KBM-7 (cell line): ENCODE measurements at regions not wholly inside any gene's neighbourhood (a gene's known extent, or its start where the extent isn't known, plus 50 kb on each side); places are given as distances from the start of the nearest gene placed in this dataset.
"Not testable (repeated sequence)": the region's sequence is repeated elsewhere in the genome, so short reads cannot be mapped to it uniquely, and the experiment has no call there.

ENCODE experiments used
- DNase-seq: peaks from one replicate; pipeline ENCODE4 v3.0.0-alpha.2; 2015
- in situ Hi-C: fragments of 300-500 bp; cut with MboI; formaldehyde crosslinking; loops from 2 replicates; pipeline ENCODE4 v1.14.3; 2020; ENCODE audit warnings: low sequenced_read_pairs, low pct_unique_long_range_greater_than_20kb, mixed read lengths

DNA sequence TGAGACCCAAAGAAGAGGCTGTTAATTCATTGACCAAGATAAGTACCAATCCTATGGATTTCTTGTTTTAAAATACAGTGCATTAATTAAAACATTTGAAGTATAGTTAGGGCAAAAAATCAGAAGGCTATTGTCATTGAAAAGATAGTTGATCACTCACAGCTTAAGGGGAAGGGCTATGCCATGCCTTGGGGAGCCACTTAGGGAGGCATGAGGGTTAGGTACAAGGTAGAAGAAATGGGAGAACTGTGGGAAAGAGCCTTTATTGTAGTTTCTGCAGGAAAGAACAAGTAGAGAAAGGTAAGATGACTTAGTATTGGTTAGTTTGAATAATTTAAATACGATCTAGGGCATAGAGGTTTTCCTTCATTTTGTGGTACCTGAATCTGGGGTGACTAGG, 1285.5 kb upstream of the TMEFF2 start:
- in situ Hi-C loops, result no loop called here
- no peak for DNase-seq

DNA sequence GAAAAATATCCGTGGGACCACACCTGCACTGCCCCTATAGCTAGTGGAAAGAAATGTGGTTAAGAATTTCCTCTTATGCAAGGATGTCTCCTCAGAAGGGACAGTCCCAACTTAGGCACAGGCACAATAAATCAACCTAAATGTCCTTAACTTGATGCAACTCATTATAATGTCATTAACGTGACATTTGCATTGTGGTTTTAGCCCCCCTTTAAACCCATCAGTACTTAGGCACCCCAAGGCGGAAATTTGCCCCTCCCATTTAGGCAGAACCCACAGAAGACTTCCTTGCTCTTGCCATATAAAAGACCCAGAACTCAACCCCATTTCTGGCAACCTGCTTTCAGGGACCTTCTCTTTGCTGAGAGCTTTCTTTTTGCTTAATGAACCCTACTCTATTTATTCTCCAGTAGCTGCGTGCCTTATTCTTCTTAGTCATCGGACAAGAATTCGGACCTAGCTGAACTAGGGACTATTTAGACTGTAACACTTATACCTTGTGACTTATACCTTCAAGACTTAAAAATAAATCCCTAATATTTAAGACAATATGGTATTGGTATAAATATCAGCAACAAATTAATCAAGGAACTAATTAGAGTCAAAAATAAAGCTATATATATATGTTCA, 1281.6 kb upstream of the TMEFF2 start:
- DNase-seq, result no peak
- in situ Hi-C loops, result no loop called here

DNA sequence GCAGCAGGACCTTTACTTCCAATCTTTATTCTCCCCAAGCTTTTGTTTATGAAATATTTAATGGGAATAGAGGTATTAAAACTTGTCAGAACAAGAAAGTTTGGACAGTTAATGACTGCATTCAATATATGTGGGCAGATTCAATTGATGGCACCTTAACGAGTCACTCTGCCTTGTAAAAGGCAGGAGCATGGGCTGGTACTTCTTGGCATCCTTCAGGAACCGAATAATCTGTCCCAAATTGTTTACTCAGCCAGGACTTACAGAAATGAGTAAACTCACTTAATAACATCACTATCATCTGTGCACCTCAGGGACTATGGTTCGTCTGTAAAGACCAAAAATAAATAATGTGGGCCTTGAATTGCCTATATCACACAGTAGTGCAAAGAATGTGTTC, 1280.3 kb upstream of the TMEFF2 start:
- no peak for DNase-seq
- in situ Hi-C loops, result no loop called here

DNA sequence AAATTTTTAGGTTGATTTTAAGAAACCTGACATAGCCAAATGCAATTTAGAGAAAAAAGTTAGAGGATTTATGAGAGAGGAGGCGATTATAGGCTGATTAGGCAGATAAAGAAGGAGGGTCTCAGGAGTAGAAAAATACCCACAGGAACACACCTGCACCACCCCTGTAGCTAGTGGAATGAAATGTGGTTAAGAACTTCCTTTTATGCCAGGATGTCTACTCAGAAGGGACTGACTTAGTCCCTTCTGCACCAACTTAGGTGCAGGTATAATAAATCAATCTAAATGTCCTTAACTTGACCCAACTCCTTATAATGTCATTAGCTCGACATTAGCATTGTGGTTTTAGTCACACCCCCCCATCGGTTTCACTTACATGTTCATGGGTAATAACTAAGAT, 1274.5 kb upstream of the TMEFF2 start:
- in situ Hi-C loops, result no loop called here
- no peak for DNase-seq

DNA sequence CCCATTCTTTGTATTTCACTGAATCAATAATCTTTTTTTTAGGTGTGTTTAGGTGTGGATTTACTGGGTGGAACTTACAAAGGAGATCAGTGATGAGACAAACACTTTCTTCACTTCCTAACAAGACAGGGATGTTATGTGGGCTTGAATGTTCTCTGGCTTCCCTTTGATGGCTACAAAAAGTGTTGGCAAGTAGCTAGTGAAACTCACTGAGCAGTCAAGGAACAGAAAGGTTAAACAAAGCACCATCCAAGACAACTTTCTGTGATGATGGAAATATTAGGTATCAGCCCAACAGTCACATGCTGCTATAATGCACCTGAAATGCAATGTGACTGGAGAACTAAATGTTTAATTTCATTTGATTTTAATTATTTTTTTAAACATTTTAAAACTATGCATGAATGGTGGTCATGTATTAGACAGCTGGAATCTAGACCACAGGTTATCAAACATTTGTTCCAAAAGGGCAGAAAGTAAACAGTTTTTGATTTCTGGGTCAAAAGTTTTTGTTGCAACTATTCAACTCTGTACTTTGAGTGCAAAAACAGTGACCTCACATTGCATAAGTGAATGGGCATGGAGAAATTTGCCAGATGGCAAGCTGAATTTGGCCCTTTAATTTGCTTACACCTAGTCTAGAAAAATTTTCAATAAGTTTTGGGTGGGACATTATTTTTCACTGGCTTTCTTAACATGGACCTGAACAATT, 1272.7 kb upstream of the TMEFF2 start:
- in situ Hi-C loops, result no loop called here
- DNase-seq, result no peak

DNA sequence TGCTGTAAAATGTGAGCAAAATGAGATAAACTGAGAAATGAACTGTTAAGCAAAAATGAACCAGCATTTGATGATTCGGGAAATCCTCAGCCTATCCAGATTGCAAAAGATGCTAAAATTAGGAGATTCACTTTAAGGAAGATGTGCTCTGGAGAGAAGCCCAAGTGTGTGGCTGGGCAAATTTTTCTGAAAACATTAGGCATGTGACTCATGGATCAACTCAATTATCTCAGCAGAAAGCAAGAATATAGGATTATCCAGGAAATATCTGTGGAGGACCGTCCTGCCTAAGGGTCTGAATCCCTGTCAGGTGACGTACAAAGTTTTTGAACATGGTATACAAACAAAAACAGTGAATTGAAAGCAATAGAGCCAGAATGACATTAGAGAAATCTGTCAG, 1268.3 kb upstream of the TMEFF2 start:
- in situ Hi-C loops, result no loop called here
- no peak for DNase-seq

DNA sequence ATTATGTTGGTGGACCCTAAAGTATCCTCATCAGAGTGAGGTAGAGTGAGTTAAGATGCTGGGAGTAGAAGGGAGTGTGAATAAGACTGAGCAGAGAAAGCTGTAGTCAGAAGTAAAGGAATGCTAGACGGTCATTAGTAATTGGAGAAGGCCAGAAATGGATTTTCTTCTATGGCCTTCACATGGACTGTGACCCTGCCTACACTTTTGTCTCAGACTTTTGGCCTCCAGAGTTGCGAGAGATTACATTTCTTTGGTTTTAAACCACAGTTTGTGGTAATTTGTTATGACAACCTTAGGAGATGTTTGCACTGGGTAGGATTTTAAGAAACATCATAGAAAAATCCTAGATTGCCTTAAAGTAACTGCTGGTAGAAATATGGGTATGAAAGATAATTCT, 1267.7 kb upstream of the TMEFF2 start:
- DNase-seq, result no peak
- in situ Hi-C loops, result no loop called here

DNA sequence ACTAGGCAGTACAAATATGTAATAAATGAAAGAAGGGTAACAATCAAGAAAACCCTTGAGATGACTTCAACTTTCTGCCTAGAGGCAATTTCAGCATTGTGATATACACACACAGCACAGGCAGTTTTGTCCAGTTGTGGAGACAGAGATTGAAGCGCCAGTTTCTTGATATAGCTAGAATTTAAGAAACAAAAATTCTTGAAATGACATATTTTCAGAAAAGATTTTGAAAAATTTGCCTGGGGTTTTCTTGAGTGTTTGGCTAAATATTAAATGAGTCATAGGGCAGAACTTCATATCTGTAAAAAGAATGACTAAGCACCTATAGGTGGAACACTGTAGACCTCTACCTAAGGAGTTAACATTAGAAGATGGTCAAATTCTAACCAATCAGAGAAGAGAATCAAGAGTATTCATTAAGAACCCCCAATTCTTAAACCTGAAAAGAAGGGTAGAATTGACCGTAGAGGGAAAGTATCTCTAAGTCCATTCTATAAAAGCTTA, 1266.8 kb upstream of the TMEFF2 start:
- no peak for DNase-seq
- in situ Hi-C loops, result no loop called here

DNA sequence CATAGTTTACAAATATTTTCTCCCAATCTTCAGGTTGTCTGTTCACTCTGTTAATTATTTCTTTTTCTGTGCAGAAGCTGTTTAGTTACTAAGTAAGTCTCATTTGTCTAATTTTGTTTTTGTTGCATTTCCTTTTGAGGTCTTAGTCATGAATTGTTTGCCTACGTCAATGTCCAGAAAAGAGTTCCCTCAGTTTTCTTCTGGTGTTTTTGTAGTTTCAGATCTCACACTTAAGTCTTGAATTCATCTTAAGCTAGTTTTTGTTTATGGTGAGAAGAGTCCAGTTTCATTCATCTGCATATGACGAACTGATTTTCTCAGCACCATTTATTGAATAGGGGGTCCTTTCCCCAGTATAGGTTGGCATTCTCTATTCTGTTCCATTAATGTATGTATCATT, 1252.2 kb upstream of the TMEFF2 start:
- in situ Hi-C loops, result no loop called here
- no peak for DNase-seq

DNA sequence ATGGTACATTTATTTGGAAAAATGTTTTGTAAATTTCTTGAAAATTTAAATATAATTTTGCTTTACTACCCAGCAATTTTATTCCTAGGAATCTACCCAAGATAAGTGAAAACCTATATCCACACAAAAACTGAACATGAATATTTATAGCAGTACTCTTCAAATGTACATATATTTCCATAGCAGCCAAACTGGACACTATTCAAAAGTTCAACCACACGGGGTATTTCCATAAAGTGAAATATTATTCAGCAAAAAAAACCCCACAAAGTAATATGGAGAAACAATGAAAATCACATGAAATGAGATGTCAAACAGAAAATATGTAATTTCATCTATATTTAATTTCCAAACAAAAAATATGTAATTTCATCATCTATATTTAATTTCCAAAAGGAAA, 1247.6 kb upstream of the TMEFF2 start:
- DNase-seq, result no peak
- in situ Hi-C loops, result no loop called here

DNA sequence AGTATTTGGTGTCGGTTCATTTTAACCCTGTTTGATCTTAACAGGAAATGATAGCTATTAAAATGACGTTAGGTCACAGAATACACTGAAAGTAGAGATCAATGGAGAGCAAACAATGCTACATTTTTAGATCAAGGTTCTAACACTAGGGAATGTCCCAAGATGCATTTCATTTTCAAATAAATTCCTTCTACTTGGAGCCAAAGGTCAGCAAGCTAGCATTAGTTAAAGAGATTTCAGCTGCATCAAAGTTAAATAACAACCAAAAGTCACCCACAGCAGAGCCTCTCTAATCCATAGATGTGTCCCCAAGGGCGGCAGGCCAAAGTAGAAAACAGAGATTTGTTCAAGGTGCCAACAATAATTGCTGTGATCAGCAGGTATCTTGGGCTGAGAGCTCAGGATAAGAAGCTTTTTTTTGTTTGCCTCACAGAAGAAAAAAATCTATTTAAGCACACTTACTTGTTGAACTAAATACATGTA, 1233.6 kb upstream of the TMEFF2 start:
- DNase-seq, result no peak
- in situ Hi-C loops, result no loop called here

DNA sequence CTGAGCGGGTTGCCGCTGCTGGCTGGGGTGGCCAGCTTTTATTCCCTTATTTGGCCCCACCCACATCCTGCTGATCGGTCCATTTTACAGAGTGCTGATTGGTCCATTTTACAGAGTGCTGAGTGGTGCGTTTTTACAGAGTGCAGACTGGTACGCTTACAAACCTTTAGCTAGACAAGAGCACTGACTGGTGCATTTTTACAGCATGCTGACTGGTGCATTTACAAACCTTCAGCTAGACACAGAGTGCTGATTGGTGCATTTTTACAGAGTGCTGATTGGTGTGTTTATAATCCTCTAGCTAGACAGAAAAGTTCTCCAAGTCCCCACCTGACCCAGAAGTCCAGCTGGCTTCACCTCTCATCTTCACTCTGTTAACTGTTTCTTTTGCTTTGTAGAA, 1217.6 kb upstream of the TMEFF2 start:
- in situ Hi-C loops, DNase-seq: not testable (repeated sequence)

DNA sequence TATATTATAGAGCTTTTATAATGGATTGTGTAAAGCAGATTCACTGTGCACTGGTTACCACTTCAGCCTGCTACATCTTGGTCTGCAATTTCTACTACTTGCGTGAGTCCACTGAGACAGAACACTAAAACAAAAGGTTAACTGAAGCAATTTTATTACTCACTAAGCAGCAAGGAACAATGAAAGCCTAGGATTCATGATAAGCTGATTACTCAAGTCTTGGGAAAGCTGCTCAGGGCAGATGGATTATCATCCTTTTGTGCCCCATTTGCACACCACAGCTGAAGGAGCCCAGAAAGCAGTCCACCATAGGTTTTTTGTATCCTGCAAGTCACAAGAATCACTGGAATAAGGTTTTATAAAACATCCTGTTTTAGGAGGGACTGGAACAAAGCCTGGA, 1215.2 kb upstream of the TMEFF2 start:
- no peak for DNase-seq
- in situ Hi-C loops, result no loop called here

DNA sequence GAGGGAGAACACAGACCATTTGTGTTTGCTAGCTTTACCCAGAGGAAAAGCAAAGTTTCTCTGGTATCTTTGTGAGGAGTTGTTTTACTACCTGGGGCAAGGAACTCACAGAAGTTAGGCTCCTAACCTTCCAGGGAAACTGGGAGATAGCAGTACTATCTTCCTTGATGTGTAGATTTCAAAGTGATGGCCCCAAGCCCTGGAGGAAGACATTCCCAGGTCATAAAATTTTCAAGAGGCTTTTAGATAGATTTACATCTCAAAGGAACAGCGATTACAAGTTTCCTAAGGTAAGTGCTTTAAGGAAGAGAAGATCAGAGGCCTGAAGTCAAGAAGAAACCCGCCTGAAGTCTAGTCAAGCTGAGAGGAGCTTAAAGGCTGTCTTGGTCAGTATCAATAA, 1187.8 kb upstream of the TMEFF2 start:
- in situ Hi-C loops, result no loop called here
- no peak for DNase-seq

DNA sequence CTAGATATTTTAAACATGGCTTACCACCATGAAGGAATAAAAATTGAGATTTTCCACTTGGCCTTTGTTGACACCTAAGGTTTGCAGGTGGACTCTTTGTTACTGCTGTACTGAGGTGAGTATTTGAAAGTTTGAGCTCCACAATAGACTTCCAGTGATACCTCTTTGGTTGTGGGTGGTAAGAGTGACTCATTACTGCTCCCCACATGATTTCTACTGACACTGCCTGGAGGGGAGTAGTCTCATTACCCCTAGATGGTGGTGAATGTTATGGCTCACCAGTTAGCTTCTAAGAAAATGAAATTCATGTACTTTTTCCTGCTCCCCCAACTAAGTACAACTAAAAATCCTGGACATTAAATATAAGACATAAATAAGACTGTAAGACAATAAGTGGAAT, 1183.1 kb upstream of the TMEFF2 start:
- no peak for DNase-seq
- in situ Hi-C loops, result no loop called here

DNA sequence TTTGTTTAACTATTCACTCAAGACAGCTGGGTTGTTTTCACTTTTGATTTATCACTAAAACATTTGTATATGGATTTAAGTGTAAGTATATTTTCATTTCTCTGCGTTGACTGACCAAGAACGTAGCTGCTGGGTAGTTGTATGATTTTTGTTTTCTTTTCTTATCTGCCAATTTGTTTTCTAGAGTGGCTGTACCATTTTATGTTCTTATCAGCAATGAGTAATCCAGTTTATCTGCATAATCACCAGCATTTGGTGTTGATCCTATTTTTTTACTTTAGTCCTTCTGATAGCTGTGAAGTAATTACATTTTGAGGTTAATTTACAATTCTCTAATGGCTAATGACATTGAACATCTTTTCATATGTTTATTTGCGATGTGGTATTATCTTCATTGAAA, 1178.4 kb upstream of the TMEFF2 start:
- in situ Hi-C loops, result no loop called here
- DNase-seq, result no peak

DNA sequence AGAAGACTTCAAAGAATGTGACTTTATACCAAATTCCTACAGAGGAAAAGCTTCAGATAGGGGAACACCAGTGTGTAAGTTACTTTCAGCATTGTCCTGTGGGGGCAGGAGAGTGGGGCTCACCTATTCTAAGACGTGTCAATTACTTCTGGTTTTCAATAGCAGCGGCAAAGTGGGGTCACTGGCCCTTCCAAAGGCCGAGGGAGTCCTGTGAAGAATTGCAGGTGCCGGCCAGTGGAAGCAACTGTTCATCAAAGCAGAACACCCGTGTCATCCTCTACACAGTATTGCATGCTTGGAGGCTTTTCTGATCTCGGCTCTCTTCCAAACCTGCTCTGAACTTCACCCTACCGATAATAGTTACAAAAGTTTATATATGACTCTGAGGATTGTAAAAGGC, 1176.5 kb upstream of the TMEFF2 start:
- in situ Hi-C loops, result no loop called here

DNA sequence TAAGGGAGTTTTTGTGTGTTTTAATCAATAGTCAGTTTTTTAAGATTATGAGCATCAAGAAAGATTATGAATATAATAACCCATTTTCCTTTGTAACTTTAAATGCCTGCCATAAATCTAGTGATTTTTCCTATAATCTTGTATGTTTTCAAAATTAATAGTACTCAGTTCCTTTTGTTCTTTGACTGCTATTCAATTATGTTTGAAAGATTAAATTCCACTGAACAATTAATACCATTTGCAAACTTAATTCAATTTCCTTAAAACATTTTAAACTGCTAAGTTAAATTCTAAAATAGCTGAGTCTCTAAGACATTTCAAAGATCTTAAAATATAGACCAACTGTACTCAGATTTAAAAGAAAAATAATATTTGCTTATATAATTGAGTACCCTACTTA, 1173.9 kb upstream of the TMEFF2 start:
- in situ Hi-C loops, result no loop called here
- no peak for DNase-seq

More for the DNA sequence above, 1176.5 kb upstream of the TMEFF2 start:
- no peak for DNase-seq

DNA sequence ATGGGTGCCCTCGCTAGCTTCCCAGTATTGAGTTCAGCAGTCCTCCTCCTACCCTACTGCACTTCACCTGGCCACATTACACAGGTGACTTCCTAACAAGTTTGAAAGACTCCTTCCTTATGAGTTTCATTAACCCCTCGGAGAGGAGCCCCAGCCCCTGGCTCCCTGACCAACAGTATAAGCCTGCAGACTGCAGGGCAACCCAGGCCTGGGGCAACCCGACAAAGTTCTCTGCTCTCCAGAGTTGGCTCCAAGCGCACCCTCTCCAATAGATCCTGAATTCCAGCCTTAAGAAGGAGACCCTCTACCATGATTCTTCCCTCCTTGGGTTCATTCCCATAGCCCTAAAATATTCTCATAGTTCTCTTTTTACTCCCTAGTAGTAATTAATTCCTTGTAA, 1162.8 kb upstream of the TMEFF2 start:
- in situ Hi-C loops, result no loop called here
- DNase-seq, result no peak

DNA sequence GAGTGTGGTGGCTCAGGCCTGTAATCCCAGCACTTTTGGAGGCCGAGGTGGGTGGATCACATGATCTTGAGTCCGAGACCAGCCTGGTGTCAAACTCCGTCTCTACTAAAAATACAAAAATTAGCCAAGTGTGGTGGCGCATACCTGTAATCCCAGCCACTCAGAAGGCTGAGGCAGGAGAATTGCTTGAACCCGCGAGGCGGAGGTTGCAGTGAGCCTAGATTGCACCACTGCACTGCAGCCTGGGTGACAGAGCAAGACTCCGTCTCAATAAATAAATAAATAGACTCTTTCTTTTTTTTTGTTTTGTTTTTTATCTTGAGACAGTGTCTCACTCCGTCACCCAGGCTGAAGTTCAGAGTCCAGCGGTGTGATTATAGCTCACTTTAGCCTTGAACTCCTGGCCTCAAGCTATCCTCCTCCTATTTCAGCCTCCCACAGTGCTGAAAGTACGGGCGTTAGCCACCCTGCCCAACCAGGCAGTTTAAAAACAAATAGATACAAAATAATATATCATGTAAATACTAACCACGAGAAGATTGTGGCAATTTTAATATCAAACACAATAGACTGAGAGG, 1158.0 kb upstream of the TMEFF2 start:
- in situ Hi-C loops, DNase-seq: not testable (repeated sequence)

DNA sequence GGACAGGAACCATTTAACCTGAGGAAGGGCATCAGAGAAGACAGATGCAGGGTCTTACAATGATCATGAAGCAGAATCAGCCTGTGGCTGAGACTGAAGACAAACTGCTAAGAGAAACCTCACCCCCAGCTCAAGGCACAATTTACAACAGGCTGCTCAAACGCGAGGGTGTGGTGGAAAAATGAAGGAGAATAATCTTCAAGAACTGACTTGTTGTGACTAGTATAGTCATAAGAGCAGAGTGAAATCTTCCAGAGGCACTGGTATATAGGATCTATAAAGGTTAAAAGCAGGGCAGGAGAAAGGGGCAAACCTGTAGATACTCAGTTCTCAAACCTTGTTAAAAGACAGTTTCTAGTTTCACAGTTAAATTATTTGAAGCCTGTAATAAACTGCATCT, 1155.8 kb upstream of the TMEFF2 start:
- no peak for DNase-seq
- in situ Hi-C loops, result no loop called here
